ENCODE measurements at regions not wholly inside any gene's neighbourhood (a gene's known extent, or its start where the extent isn't known, plus 50 kb on each side); places are given as distances from the start of the nearest gene placed in this dataset.

DNA sequence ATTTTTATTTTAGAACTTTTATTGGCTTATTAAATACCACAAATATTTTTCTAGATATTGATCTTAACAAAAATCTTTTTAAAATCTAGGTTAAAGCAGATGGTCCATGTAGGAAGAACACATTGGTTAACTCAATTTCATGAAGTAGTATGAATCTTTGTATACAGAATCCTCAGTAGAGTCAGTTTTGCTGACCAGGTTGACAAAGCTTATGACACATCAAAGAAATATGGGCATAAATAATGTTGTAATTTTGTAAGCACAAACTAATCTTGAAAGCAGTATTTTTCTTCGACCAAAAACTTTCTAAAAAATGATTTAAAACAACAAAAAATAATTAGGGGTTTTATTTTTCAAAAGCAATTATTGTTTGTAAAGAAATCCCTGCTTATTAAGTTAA lies 479.3 kb upstream of the PCDH10 start:
- Mint-ChIP-seq H3K4me1 (ENCODE audit: unreplicated experiment) (no peaks in the 10 kb centered on the region), H3K27me3 (ENCODE audit: unreplicated experiment) (no peaks in the 10 kb centered on the region), H3K27ac (ENCODE audit: unreplicated experiment) (no peak overlapping the region), H3K9me3 (ENCODE audit: unreplicated experiment) (no peaks in the 10 kb centered on the region), H3K36me3 (ENCODE audit: unreplicated experiment) (no peaks in the 10 kb centered on the region), H3K4me3 (ENCODE audit: unreplicated experiment) (no peak overlapping the region)
- TF ChIP-seq, protein P1, sequence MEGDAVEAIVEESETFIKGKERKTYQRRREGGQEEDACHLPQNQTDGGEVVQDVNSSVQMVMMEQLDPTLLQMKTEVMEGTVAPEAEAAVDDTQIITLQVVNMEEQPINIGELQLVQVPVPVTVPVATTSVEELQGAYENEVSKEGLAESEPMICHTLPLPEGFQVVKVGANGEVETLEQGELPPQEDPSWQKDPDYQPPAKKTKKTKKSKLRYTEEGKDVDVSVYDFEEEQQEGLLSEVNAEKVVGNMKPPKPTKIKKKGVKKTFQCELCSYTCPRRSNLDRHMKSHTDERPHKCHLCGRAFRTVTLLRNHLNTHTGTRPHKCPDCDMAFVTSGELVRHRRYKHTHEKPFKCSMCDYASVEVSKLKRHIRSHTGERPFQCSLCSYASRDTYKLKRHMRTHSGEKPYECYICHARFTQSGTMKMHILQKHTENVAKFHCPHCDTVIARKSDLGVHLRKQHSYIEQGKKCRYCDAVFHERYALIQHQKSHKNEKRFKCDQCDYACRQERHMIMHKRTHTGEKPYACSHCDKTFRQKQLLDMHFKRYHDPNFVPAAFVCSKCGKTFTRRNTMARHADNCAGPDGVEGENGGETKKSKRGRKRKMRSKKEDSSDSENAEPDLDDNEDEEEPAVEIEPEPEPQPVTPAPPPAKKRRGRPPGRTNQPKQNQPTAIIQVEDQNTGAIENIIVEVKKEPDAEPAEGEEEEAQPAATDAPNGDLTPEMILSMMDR (IDR thresholded peaks at IDR 0.05) = no peak
- DNase-seq (ENCODE audit: extremely low spot score, unreplicated experiment) = no peak

GRCh38 chr4:132670557-132670956 lies 478.5 kb upstream of the PCDH10 start:
- Mint-ChIP-seq H3K36me3 (ENCODE audit: unreplicated experiment) (no peaks in the 10 kb centered on the region), H3K27me3 (ENCODE audit: unreplicated experiment) (no peaks in the 10 kb centered on the region), H3K4me3 (ENCODE audit: unreplicated experiment) (no peak overlapping the region), H3K27ac (ENCODE audit: unreplicated experiment) (no peak overlapping the region), H3K4me1 (ENCODE audit: unreplicated experiment) (no peaks in the 10 kb centered on the region), H3K9me3 (ENCODE audit: unreplicated experiment) (no peaks in the 10 kb centered on the region)
- TF ChIP-seq, protein P1 (IDR thresholded peaks at IDR 0.05) = no peak
- no peak for DNase-seq (ENCODE audit: extremely low spot score, unreplicated experiment)

DNA sequence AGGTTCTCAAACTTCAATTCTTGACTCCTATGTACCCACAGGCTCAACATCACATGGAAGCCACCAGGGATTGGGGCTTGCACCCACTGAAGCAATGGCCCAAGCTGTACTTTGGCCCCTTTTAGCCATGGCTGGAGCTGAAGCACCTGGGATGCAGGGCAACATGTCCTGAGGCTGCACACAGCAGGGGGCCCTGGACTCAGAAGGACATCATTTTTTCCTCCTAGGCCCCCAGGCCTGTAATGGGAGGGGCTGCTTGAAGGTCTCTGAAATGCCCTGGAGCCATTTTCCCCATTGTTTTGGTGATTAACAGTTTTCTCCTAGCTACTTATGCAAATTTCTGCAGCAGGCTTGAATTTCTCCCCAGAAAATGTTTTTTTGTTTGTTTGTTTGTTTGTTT lies 465.1 kb upstream of the PCDH10 start:
- Mint-ChIP-seq H3K4me3 (ENCODE audit: unreplicated experiment) (no peak overlapping the region), H3K4me1 (ENCODE audit: unreplicated experiment) (no peaks in the 10 kb centered on the region), H3K27ac (ENCODE audit: unreplicated experiment) (no peak overlapping the region), H3K9me3 (ENCODE audit: unreplicated experiment) (peaks cover 7% of the 10 kb centered on the region), H3K27me3 (ENCODE audit: unreplicated experiment) (no peaks in the 10 kb centered on the region), H3K36me3 (ENCODE audit: unreplicated experiment) (no peaks in the 10 kb centered on the region)
- TF ChIP-seq, protein P1 (IDR thresholded peaks at IDR 0.05) = no peak
- DNase-seq (ENCODE audit: extremely low spot score, unreplicated experiment) = no peak

DNA sequence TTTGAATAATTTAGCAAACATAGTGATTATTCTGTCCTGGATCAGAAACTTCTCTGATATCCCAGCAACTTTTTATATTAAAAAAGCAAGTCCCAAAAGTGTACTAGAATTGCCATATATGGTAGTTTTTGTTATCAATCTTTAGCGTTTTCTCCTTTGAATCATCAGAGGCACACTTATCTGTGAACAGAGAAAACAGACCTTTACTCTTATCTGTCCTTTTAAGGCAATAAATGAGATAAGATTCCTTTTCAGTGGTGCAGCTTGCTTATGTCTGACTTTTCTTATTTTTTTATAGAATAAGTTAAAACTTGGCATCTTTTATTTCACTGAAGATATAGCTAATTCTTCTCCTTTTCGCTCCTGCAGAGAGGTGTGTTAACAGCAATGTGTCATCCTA lies 458.1 kb upstream of the PCDH10 start:
- no peak overlapping the region for H3K27ac Mint-ChIP-seq (ENCODE audit: unreplicated experiment)
- no peaks in the 10 kb centered on the region for H3K36me3 Mint-ChIP-seq (ENCODE audit: unreplicated experiment)
- H3K9me3 Mint-ChIP-seq (ENCODE audit: unreplicated experiment) = peaks cover 23% of the 10 kb centered on the region
- no peak overlapping the region for H3K4me3 Mint-ChIP-seq (ENCODE audit: unreplicated experiment)
- no peak for DNase-seq (ENCODE audit: extremely low spot score, unreplicated experiment)
- no peaks in the 10 kb centered on the region for H3K4me1 Mint-ChIP-seq (ENCODE audit: unreplicated experiment)
- H3K27me3 Mint-ChIP-seq (ENCODE audit: unreplicated experiment) = no peaks in the 10 kb centered on the region
- TF ChIP-seq, protein P1 (IDR thresholded peaks at IDR 0.05) = no peak

GRCh38 chr4:132691668-132692067 lies 457.4 kb upstream of the PCDH10 start:
- no peak overlapping the region for H3K4me3 Mint-ChIP-seq (ENCODE audit: unreplicated experiment)
- no peaks in the 10 kb centered on the region for H3K27me3 Mint-ChIP-seq (ENCODE audit: unreplicated experiment)
- DNase-seq (ENCODE audit: extremely low spot score, unreplicated experiment) = no peak
- H3K4me1 Mint-ChIP-seq (ENCODE audit: unreplicated experiment) = no peaks in the 10 kb centered on the region
- TF ChIP-seq, protein P1 (IDR thresholded peaks at IDR 0.05) = no peak
- peaks cover 24% of the 10 kb centered on the region for H3K9me3 Mint-ChIP-seq (ENCODE audit: unreplicated experiment)
- no peaks in the 10 kb centered on the region for H3K36me3 Mint-ChIP-seq (ENCODE audit: unreplicated experiment)
- H3K27ac Mint-ChIP-seq (ENCODE audit: unreplicated experiment) = no peak overlapping the region

Measured in osteocyte (in vitro differentiated cells).